ENCODE measurements at regions not wholly inside any gene's neighbourhood (a gene's known extent, or its start where the extent isn't known, plus 50 kb on each side); places are given as distances from the start of the nearest gene placed in this dataset.

DNA sequence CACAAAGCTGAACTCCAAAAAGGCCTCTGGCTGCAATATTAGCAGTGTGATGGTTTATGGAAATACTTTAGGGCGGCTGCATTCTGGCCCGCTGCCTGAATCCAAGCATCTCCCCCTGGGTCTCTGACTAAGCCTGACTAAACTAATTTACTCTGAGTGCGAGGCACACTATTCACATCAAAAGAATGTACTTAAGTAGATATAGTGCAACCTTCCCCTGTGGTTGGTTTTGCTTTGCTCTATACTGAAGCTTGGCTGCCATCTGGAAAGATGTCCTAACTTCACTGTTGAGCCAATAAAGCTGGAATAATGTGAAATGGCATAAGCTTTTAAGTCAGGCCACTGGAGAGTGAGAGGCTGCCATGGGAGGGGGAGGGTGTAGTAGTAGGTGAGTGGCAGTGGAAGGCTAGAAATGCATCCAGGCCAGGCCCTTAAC, 321.6 kb downstream of the AASDHPPT start:
- DNase-seq (ENCODE audit: low spot score in 2 of 2): no peak
- no peaks in the 10 kb centered on the region for H3K27me3 ChIP-seq (ENCODE audit: low read depth)
- no peaks in the 10 kb centered on the region for H3K4me1 ChIP-seq
- H3K9me3 ChIP-seq: no peaks in the 10 kb centered on the region
- in situ Hi-C loops (cut with MboI; ENCODE audit: low sequenced_read_pairs): no loop called here
- no peak overlapping the region for H3K4me3 ChIP-seq
- H3K36me3 ChIP-seq (replicated peaks): no peaks in the 10 kb centered on the region

DNA sequence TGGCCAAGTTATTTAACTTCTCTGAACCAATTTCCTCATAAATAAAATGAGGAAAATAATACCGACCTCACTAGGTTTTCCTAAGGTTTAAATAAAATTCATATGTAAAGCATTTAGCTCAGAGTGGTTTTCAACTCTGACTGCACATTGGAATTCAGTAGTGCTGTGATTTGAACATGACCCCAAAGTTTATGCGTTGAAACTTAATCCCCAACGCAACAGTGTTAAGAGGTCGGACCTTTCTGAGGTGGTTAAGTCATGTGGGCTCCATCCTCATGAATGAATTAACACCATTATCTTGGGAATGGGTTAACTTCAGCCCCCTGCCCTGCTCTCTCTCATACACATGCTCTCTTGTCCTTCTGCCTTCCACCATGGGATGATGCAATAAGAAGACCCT, 322.2 kb downstream of the AASDHPPT start:
- in situ Hi-C loops (cut with MboI; ENCODE audit: low sequenced_read_pairs): no loop called here
- Histone ChIP-seq H3K4me3 (no peak overlapping the region), H3K4me1 (no peaks in the 10 kb centered on the region), H3K36me3 (replicated peaks) (no peaks in the 10 kb centered on the region), H3K27me3 (ENCODE audit: low read depth) (no peaks in the 10 kb centered on the region), H3K9me3 (no peaks in the 10 kb centered on the region)
- DNase-seq (ENCODE audit: low spot score in 2 of 2): no peak

DNA sequence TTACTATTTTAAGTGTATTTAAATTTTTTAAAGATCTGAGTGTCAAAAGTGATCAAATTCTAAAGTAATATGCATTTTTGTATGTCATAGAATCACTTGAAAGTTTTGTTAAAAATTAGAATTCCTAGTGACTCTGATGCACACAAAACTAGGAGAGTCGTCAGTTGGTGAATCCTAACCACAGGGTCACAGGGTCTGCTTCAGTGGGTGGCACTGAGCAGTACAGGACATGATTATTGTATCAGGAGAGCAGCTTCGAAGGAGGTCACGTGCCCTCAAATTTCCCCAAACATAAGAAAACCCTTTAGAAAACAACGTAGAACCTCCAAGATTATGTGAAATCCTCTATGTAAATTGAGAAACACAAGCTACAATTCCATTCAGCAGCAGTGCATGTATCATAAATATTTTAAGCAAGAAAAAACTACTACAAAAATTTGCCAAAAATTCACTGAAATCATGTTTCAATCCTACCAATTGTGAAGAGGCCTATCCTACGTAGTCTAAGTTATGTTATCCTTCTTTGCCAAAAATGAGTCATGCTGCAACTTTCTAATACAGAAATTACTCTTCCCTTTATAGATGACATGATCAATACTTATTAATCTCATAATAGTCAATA, 323.6 kb downstream of the AASDHPPT start:
- H3K27me3 ChIP-seq (ENCODE audit: low read depth): no peaks in the 10 kb centered on the region
- DNase-seq (ENCODE audit: low spot score in 2 of 2): no peak
- in situ Hi-C loops (cut with MboI; ENCODE audit: low sequenced_read_pairs): no loop called here
- H3K4me3 ChIP-seq: no peak overlapping the region
- no peaks in the 10 kb centered on the region for H3K36me3 ChIP-seq (replicated peaks)
- no peaks in the 10 kb centered on the region for H3K9me3 ChIP-seq
- H3K4me1 ChIP-seq: no peaks in the 10 kb centered on the region

DNA sequence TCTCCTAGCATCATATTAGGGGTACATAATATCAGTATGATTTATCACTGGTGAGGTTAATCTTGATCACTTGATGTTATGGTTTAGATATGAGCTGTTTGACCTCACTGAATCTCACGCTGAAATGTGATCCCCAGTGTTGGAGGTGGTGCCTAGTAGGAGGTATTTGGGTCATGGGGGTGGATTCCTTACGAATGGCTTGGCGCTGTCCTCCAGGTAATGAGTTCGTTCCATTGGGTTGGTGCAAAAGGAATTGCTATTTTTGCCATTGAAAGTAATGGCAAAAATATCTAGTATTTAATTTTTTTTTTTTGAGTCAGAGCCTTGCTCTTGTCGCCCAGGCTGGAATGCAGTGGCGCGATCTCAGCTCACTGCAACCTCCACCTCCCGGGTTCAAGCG, 326.3 kb downstream of the AASDHPPT start:
- in situ Hi-C loops (cut with MboI; ENCODE audit: low sequenced_read_pairs): no loop called here
- Histone ChIP-seq H3K4me3 (no peak overlapping the region), H3K36me3 (replicated peaks) (no peaks in the 10 kb centered on the region), H3K27me3 (ENCODE audit: low read depth) (no peaks in the 10 kb centered on the region), H3K4me1 (no peaks in the 10 kb centered on the region), H3K9me3 (no peaks in the 10 kb centered on the region)
- no peak for DNase-seq (ENCODE audit: low spot score in 2 of 2)

GRCh38 chr11:106409222-106409621, 331.8 kb downstream of the AASDHPPT start:
- Histone ChIP-seq H3K9me3 (no peaks in the 10 kb centered on the region), H3K4me3 (no peak overlapping the region), H3K4me1 (no peaks in the 10 kb centered on the region), H3K27me3 (ENCODE audit: low read depth) (no peaks in the 10 kb centered on the region), H3K36me3 (replicated peaks) (no peaks in the 10 kb centered on the region)
- in situ Hi-C loops (cut with MboI; ENCODE audit: low sequenced_read_pairs): no loop called here
- DNase-seq (ENCODE audit: low spot score in 2 of 2): no peak

DNA sequence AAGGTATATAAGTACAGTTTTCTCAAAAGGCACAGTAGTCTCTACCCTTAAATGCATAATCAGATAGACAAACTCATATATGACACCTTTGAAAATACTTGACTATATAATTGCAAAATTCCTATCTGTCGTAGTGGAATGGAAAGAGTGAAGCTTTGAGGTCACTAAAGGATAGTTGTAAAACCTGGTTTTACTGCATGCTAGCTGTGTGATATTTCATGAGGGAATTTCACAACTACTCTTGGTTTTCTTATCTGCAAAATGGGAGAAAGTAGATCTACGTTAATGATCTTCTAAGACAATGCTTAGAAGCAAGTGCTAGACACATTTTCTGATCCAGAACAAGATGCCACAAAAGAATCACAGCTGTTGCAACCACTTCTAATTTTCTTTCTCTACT, 332.2 kb downstream of the AASDHPPT start:
- H3K36me3 ChIP-seq (replicated peaks): no peaks in the 10 kb centered on the region
- DNase-seq (ENCODE audit: low spot score in 2 of 2): no peak
- H3K9me3 ChIP-seq: no peaks in the 10 kb centered on the region
- no peaks in the 10 kb centered on the region for H3K27me3 ChIP-seq (ENCODE audit: low read depth)
- in situ Hi-C loops (cut with MboI; ENCODE audit: low sequenced_read_pairs): no loop called here
- no peak overlapping the region for H3K4me3 ChIP-seq
- H3K4me1 ChIP-seq: no peaks in the 10 kb centered on the region

DNA sequence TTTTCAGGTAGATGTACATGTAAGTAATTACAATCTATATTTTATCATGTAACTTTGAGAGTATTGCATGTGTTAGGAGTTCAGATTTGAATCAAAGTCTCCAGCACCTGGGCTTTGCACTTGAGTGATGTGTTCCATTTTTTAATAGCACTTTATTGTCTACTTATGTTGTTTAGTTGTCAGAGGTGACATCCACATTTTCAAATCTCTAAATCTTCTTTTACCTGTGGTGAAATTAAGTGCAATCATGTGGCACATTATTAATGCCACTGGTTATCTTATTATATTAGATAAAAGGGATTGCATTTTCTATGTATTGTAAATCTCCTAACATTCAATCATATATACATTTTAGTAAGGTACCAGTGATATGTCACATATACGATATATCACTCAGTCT, 333.4 kb downstream of the AASDHPPT start:
- H3K9me3 ChIP-seq: no peaks in the 10 kb centered on the region
- no peaks in the 10 kb centered on the region for H3K27me3 ChIP-seq (ENCODE audit: low read depth)
- DNase-seq (ENCODE audit: low spot score in 2 of 2): no peak
- no peaks in the 10 kb centered on the region for H3K36me3 ChIP-seq (replicated peaks)
- H3K4me3 ChIP-seq: no peak overlapping the region
- in situ Hi-C loops (cut with MboI; ENCODE audit: low sequenced_read_pairs): no loop called here
- no peaks in the 10 kb centered on the region for H3K4me1 ChIP-seq

DNA sequence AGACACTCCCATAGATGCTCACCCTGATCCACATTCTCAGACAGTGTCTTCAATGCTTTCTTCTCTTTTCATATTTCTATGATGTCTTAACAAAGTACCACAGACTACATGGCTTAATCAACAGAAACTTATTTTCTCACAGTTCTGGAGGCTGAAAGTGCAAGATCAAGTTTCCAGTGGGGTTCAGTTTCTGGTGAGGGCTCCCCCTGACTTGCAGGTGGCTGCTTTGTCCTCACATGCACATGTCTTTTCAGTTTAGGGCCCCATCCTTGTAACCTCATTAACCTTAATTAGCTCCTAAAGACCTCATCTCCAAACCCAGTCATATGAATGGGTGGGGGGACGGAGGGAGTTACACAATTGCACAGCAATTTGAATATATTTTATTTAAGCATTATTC, 335.8 kb downstream of the AASDHPPT start:
- Histone ChIP-seq H3K4me1 (no peaks in the 10 kb centered on the region), H3K9me3 (no peaks in the 10 kb centered on the region), H3K36me3 (replicated peaks) (no peaks in the 10 kb centered on the region), H3K4me3 (no peak overlapping the region), H3K27me3 (ENCODE audit: low read depth) (no peaks in the 10 kb centered on the region)
- DNase-seq (ENCODE audit: low spot score in 2 of 2): no peak
- in situ Hi-C loops (cut with MboI; ENCODE audit: low sequenced_read_pairs): no loop called here

- Histone ChIP-seq H3K27me3 (ENCODE audit: low read depth) (no peaks in the 10 kb centered on the region), H3K36me3 (replicated peaks) (no peaks in the 10 kb centered on the region), H3K9me3 (no peaks in the 10 kb centered on the region), H3K4me1 (no peaks in the 10 kb centered on the region), H3K4me3 (no peak overlapping the region)
- DNase-seq (ENCODE audit: low spot score in 2 of 2): no peak
- in situ Hi-C loops (cut with MboI; ENCODE audit: low sequenced_read_pairs): no loop called here
Measured at GRCh38 chr11:106415510-106415909, 338.0 kb downstream of the AASDHPPT start.

GRCh38 chr11:106418791-106419190, 341.3 kb downstream of the AASDHPPT start:
- H3K36me3 ChIP-seq (replicated peaks): no peaks in the 10 kb centered on the region
- no peaks in the 10 kb centered on the region for H3K27me3 ChIP-seq (ENCODE audit: low read depth)
- no peak overlapping the region for H3K4me3 ChIP-seq
- in situ Hi-C loops (cut with MboI; ENCODE audit: low sequenced_read_pairs): no loop called here
- DNase-seq (ENCODE audit: low spot score in 2 of 2): no peak
- H3K9me3 ChIP-seq: no peaks in the 10 kb centered on the region
- no peaks in the 10 kb centered on the region for H3K4me1 ChIP-seq

DNA sequence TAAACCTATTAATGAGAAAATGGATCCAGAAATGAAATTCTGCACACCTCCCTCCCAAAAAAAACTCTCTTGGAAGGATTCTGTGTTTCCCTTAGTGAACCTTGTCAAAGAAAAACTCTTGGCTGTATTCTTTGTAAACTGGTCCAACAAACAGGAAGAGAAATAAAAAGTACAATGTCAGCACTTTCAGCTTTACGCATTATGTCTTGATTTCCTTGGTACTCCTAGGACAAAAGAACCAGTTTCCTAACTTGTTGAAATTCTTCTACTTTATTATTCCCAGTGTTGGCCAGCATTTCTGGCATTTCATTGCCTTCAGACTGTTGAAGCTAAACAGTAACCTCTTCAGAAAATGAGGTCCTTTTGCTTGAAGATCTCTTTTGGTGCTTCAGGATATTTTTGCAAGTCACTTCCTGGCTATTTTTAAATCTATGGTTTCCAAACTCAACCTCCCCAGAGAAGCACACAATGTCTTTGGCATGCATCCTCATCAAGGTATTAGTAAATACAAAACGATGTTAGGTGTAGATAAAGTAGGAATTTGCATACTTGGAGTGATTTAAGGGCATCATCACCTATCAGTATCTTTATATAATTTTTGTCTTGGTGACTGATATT, 342.7 kb downstream of the AASDHPPT start:
- in situ Hi-C loops (cut with MboI; ENCODE audit: low sequenced_read_pairs): no loop called here
- Histone ChIP-seq H3K4me1 (no peaks in the 10 kb centered on the region), H3K9me3 (no peaks in the 10 kb centered on the region), H3K36me3 (replicated peaks) (no peaks in the 10 kb centered on the region), H3K27me3 (ENCODE audit: low read depth) (no peaks in the 10 kb centered on the region), H3K4me3 (no peak overlapping the region)
- DNase-seq (ENCODE audit: low spot score in 2 of 2): no peak

GRCh38 chr11:106420686-106421085, 343.2 kb downstream of the AASDHPPT start:
- in situ Hi-C loops (cut with MboI; ENCODE audit: low sequenced_read_pairs): no loop called here
- no peak for DNase-seq (ENCODE audit: low spot score in 2 of 2)
- Histone ChIP-seq H3K4me1 (no peaks in the 10 kb centered on the region), H3K27me3 (ENCODE audit: low read depth) (no peaks in the 10 kb centered on the region), H3K4me3 (no peak overlapping the region), H3K36me3 (replicated peaks) (no peaks in the 10 kb centered on the region), H3K9me3 (no peaks in the 10 kb centered on the region)

DNA sequence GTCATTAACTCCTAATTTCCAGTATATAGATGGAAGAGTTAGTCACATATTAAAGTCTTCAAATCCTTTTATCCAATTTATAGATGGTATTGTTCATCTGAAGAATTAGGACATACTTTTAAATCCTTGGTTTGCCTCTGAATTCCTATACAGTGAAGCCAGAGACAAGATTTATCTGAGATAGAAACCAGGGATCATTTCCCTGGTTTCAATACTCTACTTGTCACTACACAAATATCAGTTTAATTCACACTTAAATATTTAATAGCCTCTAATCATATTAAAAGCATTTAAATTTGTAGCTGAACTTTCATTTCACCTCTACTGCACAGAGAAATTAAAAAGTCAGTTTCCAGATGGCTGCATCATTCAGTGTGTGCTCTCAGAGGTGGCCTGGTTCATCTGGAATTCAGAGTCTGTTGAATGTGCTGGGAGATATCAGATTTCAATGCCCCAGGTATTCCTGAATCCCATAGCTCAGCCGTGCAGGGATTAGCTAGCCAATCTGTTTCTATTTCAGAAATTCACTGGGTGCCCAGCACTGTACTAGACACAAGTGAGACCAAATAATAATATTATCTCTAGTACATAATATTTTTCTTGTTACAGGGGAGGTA, 344.3 kb downstream of the AASDHPPT start:
- DNase-seq (ENCODE audit: low spot score in 2 of 2): no peak
- H3K4me3 ChIP-seq: no peak overlapping the region
- in situ Hi-C loops (cut with MboI; ENCODE audit: low sequenced_read_pairs): no loop called here

DNA sequence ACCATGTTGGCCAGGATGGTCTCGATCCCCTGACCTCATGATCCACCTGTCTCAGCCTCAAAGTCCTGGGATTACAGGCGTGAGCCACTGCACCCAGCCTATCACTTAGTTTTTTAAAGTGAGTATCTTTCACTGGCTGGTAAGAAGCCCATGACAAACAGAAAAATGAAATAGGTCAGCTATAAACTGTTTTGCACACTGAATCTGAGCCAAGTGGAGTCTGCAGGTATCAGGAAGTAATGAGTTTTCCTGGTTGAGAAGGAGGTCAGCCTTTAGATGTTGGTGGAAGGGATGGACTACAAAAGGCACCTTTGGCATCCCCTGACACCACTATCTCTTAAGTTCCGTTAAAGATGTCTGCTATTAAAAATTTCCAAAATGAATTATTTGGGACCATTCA, 345.1 kb downstream of the AASDHPPT start:
- H3K4me3 ChIP-seq: no peak overlapping the region
- H3K9me3 ChIP-seq: no peaks in the 10 kb centered on the region
- no peaks in the 10 kb centered on the region for H3K36me3 ChIP-seq (replicated peaks)
- no peaks in the 10 kb centered on the region for H3K27me3 ChIP-seq (ENCODE audit: low read depth)
- no peaks in the 10 kb centered on the region for H3K4me1 ChIP-seq
- no peak for DNase-seq (ENCODE audit: low spot score in 2 of 2)
- in situ Hi-C loops (cut with MboI; ENCODE audit: low sequenced_read_pairs): no loop called here

More for the DNA sequence above, 344.3 kb downstream of the AASDHPPT start:
- H3K4me1 ChIP-seq: no peaks in the 10 kb centered on the region
- no peaks in the 10 kb centered on the region for H3K9me3 ChIP-seq
- H3K27me3 ChIP-seq (ENCODE audit: low read depth): no peaks in the 10 kb centered on the region
- H3K36me3 ChIP-seq (replicated peaks): no peaks in the 10 kb centered on the region

All from HAP-1 (cell line).